HG03571 (cell line): ENCODE measurements at regions not wholly inside any gene's neighbourhood (a gene's known extent, or its start where the extent isn't known, plus 50 kb on each side); places are given as distances from the start of the nearest gene placed in this dataset.
"Not testable (repeated sequence)": the region's sequence is repeated elsewhere in the genome, so short reads cannot be mapped to it uniquely, and the experiment has no call there.

Experiments used
- ATAC-seq: cut with Tn5 transposase; IDR thresholded peaks from one replicate; pipeline ENCODE4 v1.9.1; 2021; ENCODE audit not compliant: unreplicated experiment

- ATAC-seq, result no peak
Measured at GRCh38 chr13:65532231-65532630, 1697.9 kb downstream of the PCDH9 start.

- ATAC-seq, result no peak
Measured at GRCh38 chr13:65530688-65531087, 1699.4 kb downstream of the PCDH9 start.

- no peak for ATAC-seq
Measured at GRCh38 chr13:65529541-65529940, 1700.6 kb downstream of the PCDH9 start.

- no peak for ATAC-seq
Measured at GRCh38 chr13:65508745-65509144, 1721.4 kb downstream of the PCDH9 start.

DNA sequence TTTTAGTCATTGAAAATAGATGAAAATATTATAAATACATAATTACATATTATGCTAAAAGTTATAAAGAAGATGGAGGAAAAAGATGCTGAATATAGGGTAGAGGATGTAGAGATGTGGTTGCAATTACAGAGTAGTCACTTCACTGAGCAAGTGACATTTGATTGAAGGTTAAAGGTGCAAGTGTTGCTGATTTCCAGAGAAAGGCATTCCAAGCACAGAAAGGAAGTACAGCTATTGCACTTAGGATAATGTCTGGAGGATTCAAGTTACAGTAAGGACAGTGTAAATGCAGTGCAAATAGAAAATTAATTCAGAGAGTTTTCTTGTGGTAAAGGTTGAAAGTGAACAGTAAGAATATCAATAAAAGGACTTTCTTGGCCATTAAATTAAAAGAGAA, 1721.8 kb downstream of the PCDH9 start:
- no peak for ATAC-seq

- no peak for ATAC-seq
Measured at GRCh38 chr13:65505941-65506340, 1724.2 kb downstream of the PCDH9 start.

DNA sequence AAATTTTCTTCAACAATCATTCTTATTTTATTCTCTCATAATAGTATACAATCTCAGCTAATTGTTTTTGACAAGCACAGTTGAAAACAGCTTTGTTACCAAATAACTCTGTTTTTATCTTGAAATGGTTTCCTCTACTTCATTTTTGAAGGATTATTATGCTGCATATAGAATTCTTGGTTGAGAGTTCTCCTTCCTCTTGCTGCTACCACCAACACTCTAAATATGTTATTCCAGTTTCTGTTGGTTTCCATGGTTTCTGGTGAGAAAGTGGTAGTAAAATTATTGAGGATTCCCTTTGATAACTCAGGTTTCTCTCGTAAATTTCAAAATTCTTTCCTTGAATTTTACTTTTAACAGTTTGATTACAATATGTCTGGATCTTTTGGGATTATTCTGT, 1725.9 kb downstream of the PCDH9 start:
- no peak for ATAC-seq

- no peak for ATAC-seq
Measured at GRCh38 chr13:65500481-65500880, 1729.7 kb downstream of the PCDH9 start.

DNA sequence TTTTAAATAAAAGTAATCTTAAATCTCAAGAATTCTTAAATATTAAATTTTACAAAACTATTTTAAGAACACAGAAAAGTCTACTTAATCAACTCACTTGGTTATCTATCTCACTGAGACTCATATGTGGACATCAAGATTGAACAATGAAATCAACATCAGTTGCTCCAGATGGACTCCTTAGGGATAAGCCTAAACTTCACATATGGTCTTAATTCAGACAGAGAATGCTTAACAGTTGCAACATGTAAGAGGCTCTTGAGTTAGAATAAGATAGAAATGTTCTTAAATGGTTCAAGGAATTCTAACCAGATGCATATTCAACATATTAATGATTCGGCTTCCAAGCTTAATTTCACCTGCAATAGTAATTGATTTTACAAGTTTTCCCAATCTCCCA, 1730.9 kb downstream of the PCDH9 start:
- ATAC-seq, result no peak

- ATAC-seq, result no peak
Measured at GRCh38 chr13:65497265-65497664, 1732.9 kb downstream of the PCDH9 start.

DNA sequence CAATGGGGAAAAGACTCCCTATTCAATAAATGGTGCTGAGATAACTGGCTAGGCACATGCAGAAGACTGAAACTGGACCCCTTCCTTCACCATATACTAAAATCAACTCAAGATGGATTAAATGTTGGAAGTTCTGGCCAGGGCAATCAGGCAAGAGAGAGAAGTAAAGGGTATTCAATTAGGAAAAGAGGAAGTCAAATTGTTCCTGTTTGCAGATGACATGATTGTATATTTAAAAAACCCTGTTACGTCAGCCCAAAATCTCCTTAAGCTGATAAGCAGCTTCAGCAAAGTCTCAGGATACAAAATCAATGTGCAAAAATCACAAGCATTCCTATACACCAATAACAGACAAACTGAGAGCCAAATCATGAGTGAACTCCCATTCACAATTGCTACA, 1739.4 kb downstream of the PCDH9 start:
- ATAC-seq, result not testable (repeated sequence)

DNA sequence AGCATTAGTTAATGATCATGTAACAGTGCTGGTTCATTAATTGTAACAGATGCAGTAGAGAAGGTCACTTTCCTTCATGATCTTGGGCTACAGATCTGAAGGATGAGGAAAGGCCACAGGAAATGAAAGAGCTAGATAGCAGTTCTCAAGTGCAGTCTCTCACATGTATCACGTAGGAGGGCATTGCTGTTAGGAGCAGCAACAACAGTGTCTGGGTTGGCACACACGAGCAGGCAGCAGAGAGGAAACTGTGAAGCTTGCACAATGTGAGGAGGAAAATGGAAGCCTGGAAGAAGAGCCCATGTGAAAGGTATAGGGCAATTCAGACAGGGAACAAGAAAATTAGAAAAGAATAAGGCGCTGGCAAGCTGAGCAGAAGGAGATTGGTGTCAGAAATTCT, 1741.5 kb downstream of the PCDH9 start:
- ATAC-seq, result no peak

GRCh38 chr13:65479692-65480091, 1750.4 kb downstream of the PCDH9 start:
- ATAC-seq, result no peak

DNA sequence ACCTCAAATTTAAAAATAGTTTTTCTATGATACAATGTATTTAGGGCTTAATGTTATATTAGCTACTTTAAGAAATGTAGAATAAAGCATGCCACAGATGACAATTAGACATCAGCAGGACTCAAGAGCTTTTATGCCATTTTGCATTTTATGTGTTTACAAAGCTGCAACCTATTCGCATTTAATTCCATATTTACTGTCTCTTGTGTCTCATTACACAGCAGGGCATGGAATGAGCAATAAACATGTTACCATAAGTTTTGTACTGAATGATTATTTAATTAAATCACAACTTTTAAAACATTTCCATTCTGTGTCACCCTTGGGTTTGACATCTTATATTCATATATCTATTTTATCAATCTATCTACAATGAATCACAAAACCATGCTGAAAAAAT, 1756.9 kb downstream of the PCDH9 start:
- ATAC-seq, result no peak

DNA sequence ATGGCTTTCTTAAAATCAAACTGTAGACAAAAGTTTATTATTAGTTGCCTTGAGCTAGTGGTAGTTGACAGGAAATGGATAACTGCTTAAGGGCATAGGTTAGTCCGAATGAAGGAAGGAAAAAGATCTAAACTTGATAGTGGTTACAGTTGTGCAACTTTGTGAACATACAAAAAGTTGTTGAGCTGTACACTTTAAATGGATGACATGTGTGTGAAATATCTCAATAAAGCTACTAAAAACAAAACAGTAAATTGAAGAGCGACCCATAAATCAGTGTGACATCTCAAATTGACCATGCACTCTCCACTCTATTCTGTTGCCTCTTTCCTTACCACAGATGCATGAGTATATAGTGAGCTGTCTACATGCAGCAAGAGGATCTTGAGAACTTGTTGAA, 1757.8 kb downstream of the PCDH9 start:
- no peak for ATAC-seq

DNA sequence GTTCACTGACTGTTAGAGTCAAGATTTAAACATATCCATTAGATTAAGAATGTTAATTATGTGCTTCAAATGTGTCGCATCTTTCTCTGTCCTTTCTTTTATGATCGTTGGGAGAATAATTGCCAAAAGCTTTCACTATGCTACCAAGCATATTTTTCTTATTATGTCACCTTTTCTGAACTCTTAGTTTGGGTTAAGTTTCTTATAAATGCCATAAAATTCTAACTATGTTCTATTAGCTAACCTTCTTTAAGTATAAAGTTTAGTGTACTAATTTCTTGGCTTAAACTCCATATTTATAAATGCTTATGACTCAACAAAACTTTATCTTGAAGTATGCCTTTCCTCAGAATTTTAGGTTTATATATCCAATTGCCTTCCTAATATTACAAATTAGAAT, 1759.4 kb downstream of the PCDH9 start:
- no peak for ATAC-seq

GRCh38 chr13:65468628-65469027, 1761.5 kb downstream of the PCDH9 start:
- no peak for ATAC-seq

- ATAC-seq, result no peak
Measured at GRCh38 chr13:65461590-65461989, 1768.5 kb downstream of the PCDH9 start.

DNA sequence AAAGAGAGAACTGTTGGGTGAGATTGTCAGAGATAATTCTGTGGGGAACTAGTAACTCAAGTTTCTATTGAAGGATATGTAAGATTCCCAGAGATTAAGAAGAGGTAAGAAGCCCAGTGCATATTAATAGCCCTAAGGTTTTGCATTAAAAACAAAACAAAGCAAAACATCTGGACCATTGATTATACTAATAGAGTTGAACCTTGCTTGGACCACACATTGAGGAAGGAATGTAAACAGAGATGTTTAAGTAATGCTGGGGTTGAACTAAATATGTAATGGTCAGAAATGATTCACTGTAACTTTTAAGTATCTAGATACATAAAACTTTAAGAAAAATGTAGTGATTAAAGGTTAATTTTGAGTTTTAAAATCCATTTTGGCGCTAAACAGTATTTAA, 1770.0 kb downstream of the PCDH9 start:
- ATAC-seq, result no peak

DNA sequence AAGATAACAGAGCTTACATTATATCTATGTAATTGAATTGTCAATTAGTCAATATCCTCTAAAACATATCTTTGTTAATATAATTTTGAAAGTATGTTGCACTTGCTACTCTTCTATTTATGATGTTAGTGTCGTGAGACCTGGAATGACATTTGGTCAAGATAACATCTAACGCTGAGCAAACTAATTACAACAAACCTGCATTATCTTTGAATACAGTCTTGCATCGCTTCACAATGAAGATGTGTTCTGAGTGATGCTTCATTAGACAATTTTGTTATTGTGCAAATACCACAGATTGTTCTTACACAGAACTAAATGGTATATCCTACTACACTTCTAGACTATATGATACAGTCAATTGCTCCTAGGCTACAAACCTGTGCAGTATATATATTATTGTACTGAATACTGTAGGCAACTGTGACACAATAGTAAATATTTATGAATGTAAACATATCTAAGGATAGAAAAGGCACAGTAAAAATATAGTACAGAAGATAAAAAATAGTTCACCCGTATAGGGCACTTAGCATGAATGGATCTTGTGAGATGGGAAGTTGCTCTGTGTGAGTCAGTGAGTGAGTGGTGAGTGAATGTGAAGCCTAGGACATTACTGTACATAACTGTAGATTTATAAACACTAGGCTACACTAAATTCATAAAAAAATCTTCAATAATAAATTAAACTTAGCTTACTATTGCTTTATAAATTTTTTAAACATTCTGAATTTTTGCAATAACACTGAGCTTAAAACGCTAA, 1773.8 kb downstream of the PCDH9 start:
- ATAC-seq, result no peak

- no peak for ATAC-seq
Measured at GRCh38 chr13:65454403-65454802, 1775.7 kb downstream of the PCDH9 start.

GRCh38 chr13:65453982-65454381, 1776.2 kb downstream of the PCDH9 start:
- no peak for ATAC-seq

DNA sequence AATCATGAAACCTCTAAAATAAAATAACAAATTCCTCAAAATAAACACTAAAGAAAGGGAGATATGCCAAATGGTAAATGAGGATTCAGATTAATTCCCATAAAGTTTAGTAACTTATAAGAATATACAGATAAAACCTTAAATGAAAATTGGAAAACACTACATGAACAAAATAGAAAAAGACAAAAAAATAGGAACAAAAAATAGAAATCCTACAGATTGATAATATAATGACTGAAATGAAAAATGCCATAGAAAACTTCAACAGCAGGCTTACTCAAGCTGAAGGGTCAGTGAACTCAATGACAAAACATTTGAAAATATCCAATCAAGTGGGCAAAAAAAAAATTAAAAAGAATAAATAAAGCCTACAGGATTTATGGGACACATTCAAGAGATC, 1784.8 kb downstream of the PCDH9 start:
- ATAC-seq, result no peak
